ENCODE measurements at regions not wholly inside any gene's neighbourhood (a gene's known extent, or its start where the extent isn't known, plus 50 kb on each side); places are given as distances from the start of the nearest gene placed in this dataset.

GRCh38 chr7:36066343-36066664 is 86.8 kb upstream of the EEPD1 start:
- WGBS (ENCODE audit: low lambda C conversion rate): 86% methylated on average over 3 of the region's 3 CpGs

GRCh38 chr7:36070230-36070629 is 82.8 kb upstream of the EEPD1 start:
- H3K9me3 ChIP-seq: no peaks in the 10 kb centered on the region
- 93% methylated on average over 8 of the region's 8 CpGs for WGBS (ENCODE audit: low lambda C conversion rate)
- H3K4me1 ChIP-seq (ENCODE audit: control insufficient read depth in 1 of 2, insufficient read depth in 2 of 2, low read depth in 1 of 2, low read length in 1 of 2): no peaks in the 10 kb centered on the region
- no peaks in the 10 kb centered on the region for H3K9me2 ChIP-seq
- no peaks in the 10 kb centered on the region for H3K36me3 ChIP-seq (replicated peaks in 1 of 2; ENCODE audit: control insufficient read depth in 1 of 2, insufficient read depth in 2 of 2, low read length in 1 of 2)
- no peak overlapping the region for H3K4me2 ChIP-seq
- POLR2A ChIA-PET: no interaction called here
- no peak overlapping the region for H3K27ac ChIP-seq (ENCODE audit: low read depth in 2 of 2, low read length in 1 of 2)
- H3K9ac ChIP-seq: no peak overlapping the region
- TF ChIP-seq FOXM1 (IDR thresholded peaks at IDR 0.05; ENCODE audit: low read depth) (no peak), USF1 (IDR thresholded peaks at IDR 0.05; ENCODE audit: borderline replicate concordance, low read depth) (no peak), JUND (IDR thresholded peaks at IDR 0.05) (no peak), POLR2AphosphoS5 (IDR thresholded peaks at IDR 0.05; ENCODE audit: low read depth, low read length) (no peak), RAD21 (IDR thresholded peaks at IDR 0.05; ENCODE audit: low read length) (no peak), GATA2 (CRISPR knock-in tag; IDR thresholded peaks at IDR 0.05) (no peak), IRF3 (IDR thresholded peaks at IDR 0.05; ENCODE audit: low read depth, low read length) (no peak), ELF1 (IDR thresholded peaks at IDR 0.05) (no peak), USF2 (IDR thresholded peaks at IDR 0.05; ENCODE audit: borderline replicate concordance, low read depth, low read length) (no peak), RFX5 (IDR thresholded peaks at IDR 0.05; ENCODE audit: low read length) (no peak)
- H2AFZ ChIP-seq (ENCODE audit: low read depth): no peak overlapping the region
- DNase-seq: no peak
- H4K20me1 ChIP-seq (ENCODE audit: insufficient read depth): no peaks in the 10 kb centered on the region
- H3F3A ChIP-seq (replicated peaks; ENCODE audit: insufficient read depth): no peaks in the 10 kb centered on the region
- H3K4me3 ChIP-seq (ENCODE audit: low read depth in 2 of 2, low read length in 1 of 2): no peak overlapping the region
- H3K27me3 ChIP-seq (ENCODE audit: insufficient read depth): no peaks in the 10 kb centered on the region
- H3K79me2 ChIP-seq (ENCODE audit: insufficient read depth): no peaks in the 10 kb centered on the region
- CTCF ChIA-PET: interaction anchor here (1.6 kb wide), 2 partner anchors 19 to 85 kb away, joined by 5 read pairs; no protein-coding TSS in a partner anchor

More at GRCh38 chr7:36066343-36066664, 86.8 kb upstream of the EEPD1 start:
- ChIA-PET CTCF (interaction anchor here (0.8 to 1.5 kb wide), 4 partner anchors 10 to 159 kb away, joined by 3 to 4 read pairs (median 3); no protein-coding TSS in a partner anchor), POLR2A (no interaction called here)
- H3K4me2 ChIP-seq: no peak overlapping the region
- no peak for TF ChIP-seq USF2 (IDR thresholded peaks at IDR 0.05; ENCODE audit: borderline replicate concordance, low read depth, low read length)
- TF ChIP-seq SMC3 (IDR thresholded peaks at IDR 0.05; ENCODE audit: low read depth, low read length): no peak
- no peak for TF ChIP-seq NFIC (IDR thresholded peaks at IDR 0.05; ENCODE audit: borderline replicate concordance)
- no peak for TF ChIP-seq YY1 (IDR thresholded peaks at IDR 0.05; ENCODE audit: low read depth)
- no peak for TF ChIP-seq TAF1 (IDR thresholded peaks at IDR 0.05; ENCODE audit: borderline replicate concordance, low read depth, low read length)
- no peak for TF ChIP-seq GATA2 (CRISPR knock-in tag; IDR thresholded peaks at IDR 0.05)
- no peak for TF ChIP-seq RAD21 (IDR thresholded peaks at IDR 0.05; ENCODE audit: low read length)
- TF ChIP-seq MXI1 (IDR thresholded peaks at IDR 0.05; ENCODE audit: low read depth, low read length): no peak
- TF ChIP-seq CTCF (IDR thresholded peaks at IDR 0.05): no peak
- no peak for TF ChIP-seq JUND (IDR thresholded peaks at IDR 0.05)
- TF ChIP-seq USF1 (IDR thresholded peaks at IDR 0.05; ENCODE audit: borderline replicate concordance, low read depth): no peak
- no peak for TF ChIP-seq RXRA (IDR thresholded peaks at IDR 0.05; ENCODE audit: borderline replicate concordance, low read depth)
- TF ChIP-seq TCF12 (IDR thresholded peaks at IDR 0.05): no peak
- TF ChIP-seq EP300 (IDR thresholded peaks at IDR 0.05; ENCODE audit: borderline replicate concordance in 1 of 2, low read depth in 1 of 2, low read length in 1 of 2): no peak
- TF ChIP-seq POLR2AphosphoS5 (IDR thresholded peaks at IDR 0.05; ENCODE audit: low read depth, low read length): no peak
- no peak overlapping the region for H3K27ac ChIP-seq (ENCODE audit: low read depth in 2 of 2, low read length in 1 of 2)
- H3F3A ChIP-seq (replicated peaks; ENCODE audit: insufficient read depth): no peaks in the 10 kb centered on the region
- H3K79me2 ChIP-seq (ENCODE audit: insufficient read depth): no peaks in the 10 kb centered on the region
- H3K27me3 ChIP-seq (ENCODE audit: insufficient read depth): no peaks in the 10 kb centered on the region
- no peak for DNase-seq
- no peaks in the 10 kb centered on the region for H4K20me1 ChIP-seq (ENCODE audit: insufficient read depth)
- no peak overlapping the region for H3K4me3 ChIP-seq (ENCODE audit: low read depth in 2 of 2, low read length in 1 of 2)
- no peaks in the 10 kb centered on the region for H3K9me3 ChIP-seq
- H3K9me2 ChIP-seq: no peaks in the 10 kb centered on the region
- no peaks in the 10 kb centered on the region for H3K4me1 ChIP-seq (ENCODE audit: control insufficient read depth in 1 of 2, insufficient read depth in 2 of 2, low read depth in 1 of 2, low read length in 1 of 2)
- no peak overlapping the region for H2AFZ ChIP-seq (ENCODE audit: low read depth)
- no peaks in the 10 kb centered on the region for H3K36me3 ChIP-seq (replicated peaks in 1 of 2; ENCODE audit: control insufficient read depth in 1 of 2, insufficient read depth in 2 of 2, low read length in 1 of 2)
- H3K9ac ChIP-seq: no peak overlapping the region

All from SK-N-SH (cell line).